NB4 (cell line): ENCODE measurements at regions not wholly inside any gene's neighbourhood (a gene's known extent, or its start where the extent isn't known, plus 50 kb on each side); places are given as distances from the start of the nearest gene placed in this dataset.

Source experiments
- POLR2A ChIP-seq: IDR thresholded peaks from 2 replicates; pipeline ENCODE4 v1.6.1; 2011; ENCODE audit warnings: mild to moderate bottlenecking; ENCODE audit not compliant: insufficient read length; ENCODE audit errors: extremely low read depth
- TF ChIP-seq, protein P1 (sequence below): IDR thresholded peaks from one replicate; pipeline ENCODE4 v1.5.1; 2012; ENCODE audit warnings: low read depth, low read length

GRCh38 chr3:176839901-176840300 lies 357.4 kb downstream of the TBL1XR1 start:
- TF ChIP-seq POLR2A, result no peak
- TF ChIP-seq, protein P1, sequence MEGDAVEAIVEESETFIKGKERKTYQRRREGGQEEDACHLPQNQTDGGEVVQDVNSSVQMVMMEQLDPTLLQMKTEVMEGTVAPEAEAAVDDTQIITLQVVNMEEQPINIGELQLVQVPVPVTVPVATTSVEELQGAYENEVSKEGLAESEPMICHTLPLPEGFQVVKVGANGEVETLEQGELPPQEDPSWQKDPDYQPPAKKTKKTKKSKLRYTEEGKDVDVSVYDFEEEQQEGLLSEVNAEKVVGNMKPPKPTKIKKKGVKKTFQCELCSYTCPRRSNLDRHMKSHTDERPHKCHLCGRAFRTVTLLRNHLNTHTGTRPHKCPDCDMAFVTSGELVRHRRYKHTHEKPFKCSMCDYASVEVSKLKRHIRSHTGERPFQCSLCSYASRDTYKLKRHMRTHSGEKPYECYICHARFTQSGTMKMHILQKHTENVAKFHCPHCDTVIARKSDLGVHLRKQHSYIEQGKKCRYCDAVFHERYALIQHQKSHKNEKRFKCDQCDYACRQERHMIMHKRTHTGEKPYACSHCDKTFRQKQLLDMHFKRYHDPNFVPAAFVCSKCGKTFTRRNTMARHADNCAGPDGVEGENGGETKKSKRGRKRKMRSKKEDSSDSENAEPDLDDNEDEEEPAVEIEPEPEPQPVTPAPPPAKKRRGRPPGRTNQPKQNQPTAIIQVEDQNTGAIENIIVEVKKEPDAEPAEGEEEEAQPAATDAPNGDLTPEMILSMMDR, result no peak
